SK-N-SH treated with all-trans-retinoic acid at 6 μM for 48 hours (cell line): ENCODE measurements at regions not wholly inside any gene's neighbourhood (a gene's known extent, or its start where the extent isn't known, plus 50 kb on each side); places are given as distances from the start of the nearest gene placed in this dataset.

Experiments
- ATAC-seq: fragments of 200-7000 bp; cut with Tn5 transposase; 3 replicates; pipeline ENCODE4 v1.9.1; 2020; ENCODE audit warnings: mild to moderate bottlenecking, moderate library complexity
- BACH2 ChIP-seq: fragments of 250-450 bp; sonication (Bioruptor Pico); IDR thresholded peaks from 2 replicates; pipeline ENCODE4 v1.9.0; 2021; ENCODE audit warnings: mild to moderate bottlenecking, borderline replicate concordance
- CREB5 ChIP-seq: fragments of 250-450 bp; sonication (Bioruptor Pico); IDR thresholded peaks from 2 replicates; pipeline ENCODE4 v1.5.1; 2020; ENCODE audit warnings: low read depth, mild to moderate bottlenecking, moderate library complexity
- CSDC2 ChIP-seq: fragments of 250-450 bp; sonication (Bioruptor Pico); IDR thresholded peaks from 2 replicates; pipeline ENCODE4 v1.5.0; 2020; ENCODE audit warnings: mild to moderate bottlenecking, moderate library complexity
- CSRNP3 ChIP-seq: fragments of 250-450 bp; sonication (Bioruptor Pico); IDR thresholded peaks from 2 replicates; pipeline ENCODE4 v1.5.1; 2021; ENCODE audit warnings: mild to moderate bottlenecking, moderate library complexity
- ESRRG ChIP-seq: fragments of 250-450 bp; sonication (Bioruptor Pico); IDR thresholded peaks from 2 replicates; pipeline ENCODE4 v1.6.1; 2021; ENCODE audit warnings: mild to moderate bottlenecking
- GLIS3 ChIP-seq: fragments of 250-450 bp; sonication (Bioruptor Pico); IDR thresholded peaks from 2 replicates; pipeline ENCODE4 v1.5.0; 2020; ENCODE audit warnings: mild to moderate bottlenecking, moderate library complexity
- ISL1 ChIP-seq: fragments of 250-450 bp; sonication (Bioruptor Pico); IDR thresholded peaks from 2 replicates; pipeline ENCODE4 v2.1.2; 2022; ENCODE audit warnings: mild to moderate bottlenecking, moderate library complexity
- OSR1 ChIP-seq: fragments of 250-450 bp; sonication (Bioruptor Pico); IDR thresholded peaks from 2 replicates; pipeline ENCODE4 v1.8.0; 2022; ENCODE audit warnings: moderate library complexity, mild to moderate bottlenecking, inconsistent platforms
- PATZ1 ChIP-seq: fragments of 250-450 bp; sonication (Bioruptor Pico); IDR thresholded peaks from 2 replicates; pipeline ENCODE4 v1.8.0; 2020; ENCODE audit warnings: mild to moderate bottlenecking, moderate library complexity, borderline replicate concordance
- POU6F1 ChIP-seq: fragments of 250-450 bp; sonication (Bioruptor Pico); IDR thresholded peaks from 2 replicates; pipeline ENCODE4 v1.8.0; 2021; ENCODE audit warnings: low read depth, mild to moderate bottlenecking, moderate library complexity, borderline replicate concordance
- PPARA ChIP-seq: fragments of 250-450 bp; sonication (Bioruptor Pico); IDR thresholded peaks from 2 replicates; pipeline ENCODE4 v1.5.0; 2020; ENCODE audit warnings: mild to moderate bottlenecking, borderline replicate concordance
- RARB ChIP-seq: fragments of 250-450 bp; sonication (Bioruptor Pico); IDR thresholded peaks from 2 replicates; pipeline ENCODE4 v1.8.0; 2021; ENCODE audit warnings: mild to moderate bottlenecking, moderate library complexity
- SNAI2 ChIP-seq: fragments of 250-450 bp; sonication (Bioruptor Pico); IDR thresholded peaks from 2 replicates; pipeline ENCODE4 v1.5.0; 2020; ENCODE audit warnings: mild to moderate bottlenecking, moderate library complexity
- TCF4 ChIP-seq: fragments of 250-450 bp; sonication (Bioruptor Pico); IDR thresholded peaks from 2 replicates; pipeline ENCODE4 v1.8.0; 2021; ENCODE audit warnings: mild to moderate bottlenecking, moderate library complexity, borderline replicate concordance
- TOX ChIP-seq: fragments of 250-450 bp; sonication (Bioruptor Pico); IDR thresholded peaks from 2 replicates; pipeline ENCODE4 v1.8.0; 2021; ENCODE audit warnings: mild to moderate bottlenecking, moderate library complexity, borderline replicate concordance
- TSHZ2 ChIP-seq: fragments of 250-450 bp; sonication (Bioruptor Pico); IDR thresholded peaks from 2 replicates; pipeline ENCODE4 v1.5.0; 2020; ENCODE audit warnings: mild to moderate bottlenecking, moderate library complexity
- ZC3H10 ChIP-seq: fragments of 250-450 bp; sonication (Bioruptor Pico); IDR thresholded peaks from 2 replicates; pipeline ENCODE4 v1.5.1; 2021; ENCODE audit warnings: mild to moderate bottlenecking, moderate library complexity
- ZFP3 ChIP-seq: fragments of 250-450 bp; sonication (Bioruptor Pico); IDR thresholded peaks from 2 replicates; pipeline ENCODE4 v1.5.0; 2020; ENCODE audit warnings: mild to moderate bottlenecking, moderate library complexity
- ZFP30 ChIP-seq: fragments of 450-650 bp; formaldehyde crosslinking; IDR thresholded peaks from 2 replicates; pipeline ENCODE4 v1.5.0; 2022; ENCODE audit warnings: mild to moderate bottlenecking, moderate library complexity
- ZNF565 ChIP-seq: fragments of 450-650 bp; formaldehyde crosslinking; conservative IDR thresholded peaks from 2 replicates; pipeline ENCODE4 v1.5.0; 2020; ENCODE audit warnings: low read depth, mild to moderate bottlenecking, moderate library complexity
- ZNF70 ChIP-seq: fragments of 450-650 bp; formaldehyde crosslinking; IDR thresholded peaks from 2 replicates; pipeline ENCODE4 v1.5.0; 2020; ENCODE audit warnings: mild to moderate bottlenecking, moderate library complexity
- ZNF8 ChIP-seq: fragments of 450-650 bp; formaldehyde crosslinking; IDR thresholded peaks from 2 replicates; pipeline ENCODE4 v1.5.0; 2020; ENCODE audit warnings: mild to moderate bottlenecking, moderate library complexity

- no peak for TF ChIP-seq GLIS3 (CRISPR knock-in tag)
- TF ChIP-seq PATZ1: no peak
- TF ChIP-seq RARB: no peak
- TF ChIP-seq OSR1 (CRISPR knock-in tag): no peak
- no peak for TF ChIP-seq ISL1 (CRISPR knock-in tag)
- TF ChIP-seq TOX (CRISPR knock-in tag): no peak
- TF ChIP-seq ZNF70 (CRISPR knock-in tag): no peak
- TF ChIP-seq TCF4 (CRISPR knock-in tag): no peak
- TF ChIP-seq ZFP3 (CRISPR knock-in tag): no peak
- no peak for TF ChIP-seq BACH2 (CRISPR knock-in tag)
- TF ChIP-seq CREB5 (CRISPR knock-in tag): no peak
- TF ChIP-seq ESRRG (CRISPR knock-in tag): no peak
- no peak for TF ChIP-seq TSHZ2
- no peak for TF ChIP-seq ZNF8 (CRISPR knock-in tag)
- no peak for TF ChIP-seq CSDC2 (CRISPR knock-in tag)
- no peak for TF ChIP-seq ZC3H10
- TF ChIP-seq ZNF565 (CRISPR knock-in tag): no peak
- no peak for TF ChIP-seq PPARA (CRISPR knock-in tag)
- ATAC-seq: no peak
These were observed 89.8 kb upstream of the ADGRG2 start for GRCh38 chrX:19212037-19212436.

GRCh38 chrX:19213610-19214152, 91.4 kb upstream of the ADGRG2 start:
- no peak for ATAC-seq
- no peak for TF ChIP-seq ZNF565 (CRISPR knock-in tag)
- TF ChIP-seq ISL1 (CRISPR knock-in tag): no peak
- no peak for TF ChIP-seq PPARA (CRISPR knock-in tag)
- no peak for TF ChIP-seq POU6F1 (CRISPR knock-in tag)
- TF ChIP-seq GLIS3 (CRISPR knock-in tag): no peak
- no peak for TF ChIP-seq ZNF8 (CRISPR knock-in tag)
- no peak for TF ChIP-seq TSHZ2
- TF ChIP-seq RARB: no peak
- TF ChIP-seq SNAI2 (CRISPR knock-in tag): no peak
- TF ChIP-seq CSRNP3: no peak
- TF ChIP-seq ZFP30 (CRISPR knock-in tag): no peak
- TF ChIP-seq CREB5 (CRISPR knock-in tag): no peak
- TF ChIP-seq ZNF70 (CRISPR knock-in tag): no peak
